ENCODE measurements at regions not wholly inside any gene's neighbourhood (a gene's known extent, or its start where the extent isn't known, plus 50 kb on each side); places are given as distances from the start of the nearest gene placed in this dataset.

- no peak for TF ChIP-seq CTCF (IDR thresholded peaks at IDR 0.05)
- no peak for TF ChIP-seq SIN3A (IDR thresholded peaks at IDR 0.05; ENCODE audit: borderline replicate concordance, insufficient read depth, low read depth, low read length)
- no peak for TF ChIP-seq POLR2AphosphoS5 (IDR thresholded peaks at IDR 0.05; ENCODE audit: low read depth, low read length)
- TF ChIP-seq TCF7L2 (IDR thresholded peaks at IDR 0.05; ENCODE audit: low read depth, low read length): no peak
Measured at GRCh38 chr4:188695261-188695660, 556.0 kb downstream of the TRIML1 start.
